ENCODE measurements at regions not wholly inside any gene's neighbourhood (a gene's known extent, or its start where the extent isn't known, plus 50 kb on each side); places are given as distances from the start of the nearest gene placed in this dataset.

DNA sequence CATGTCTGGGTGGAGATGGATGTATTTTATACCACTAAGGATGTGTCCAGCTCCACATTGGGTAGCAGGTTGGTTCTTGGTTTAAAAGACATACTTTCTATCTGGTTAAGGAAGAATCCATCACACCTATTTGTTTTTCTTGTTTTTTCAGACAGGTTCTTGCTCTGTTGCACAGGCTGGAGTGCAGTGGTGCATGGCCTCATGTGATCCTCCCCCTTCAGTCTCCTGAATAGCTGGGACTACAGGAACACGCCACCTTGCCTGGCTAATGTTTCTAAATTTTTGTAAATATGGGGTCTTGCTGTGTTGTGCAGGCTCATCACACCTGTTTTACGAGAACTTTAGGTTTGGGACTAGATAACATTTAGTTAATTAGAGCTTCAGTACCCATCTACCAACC, 80.2 kb upstream of the PRNP start:
- TF ChIP-seq, protein P1, sequence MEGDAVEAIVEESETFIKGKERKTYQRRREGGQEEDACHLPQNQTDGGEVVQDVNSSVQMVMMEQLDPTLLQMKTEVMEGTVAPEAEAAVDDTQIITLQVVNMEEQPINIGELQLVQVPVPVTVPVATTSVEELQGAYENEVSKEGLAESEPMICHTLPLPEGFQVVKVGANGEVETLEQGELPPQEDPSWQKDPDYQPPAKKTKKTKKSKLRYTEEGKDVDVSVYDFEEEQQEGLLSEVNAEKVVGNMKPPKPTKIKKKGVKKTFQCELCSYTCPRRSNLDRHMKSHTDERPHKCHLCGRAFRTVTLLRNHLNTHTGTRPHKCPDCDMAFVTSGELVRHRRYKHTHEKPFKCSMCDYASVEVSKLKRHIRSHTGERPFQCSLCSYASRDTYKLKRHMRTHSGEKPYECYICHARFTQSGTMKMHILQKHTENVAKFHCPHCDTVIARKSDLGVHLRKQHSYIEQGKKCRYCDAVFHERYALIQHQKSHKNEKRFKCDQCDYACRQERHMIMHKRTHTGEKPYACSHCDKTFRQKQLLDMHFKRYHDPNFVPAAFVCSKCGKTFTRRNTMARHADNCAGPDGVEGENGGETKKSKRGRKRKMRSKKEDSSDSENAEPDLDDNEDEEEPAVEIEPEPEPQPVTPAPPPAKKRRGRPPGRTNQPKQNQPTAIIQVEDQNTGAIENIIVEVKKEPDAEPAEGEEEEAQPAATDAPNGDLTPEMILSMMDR (IDR thresholded peaks at IDR 0.05; ENCODE audit: insufficient read depth, low read length, poor library complexity, severe bottlenecking): no peak
- no peak for TF ChIP-seq EZH2phosphoT487 (conservative IDR thresholded peaks at IDR 0.05; ENCODE audit: low read length)

Measured in SU-DHL-6 (cell line).